Spleen (tissue), 7 donors: ENCODE measurements at regions not wholly inside any gene's neighbourhood (a gene's known extent, or its start where the extent isn't known, plus 50 kb on each side); places are given as distances from the start of the nearest gene placed in this dataset.

Experiments
- POLR2A ChIP-seq, 3 donors: fragments of 450-650 bp; IDR thresholded peaks; one replicate each; pipeline ENCODE4 v1.5.1; 2017; ENCODE audit warnings: antibody characterized with exemption in 3 of 3, mild to moderate bottlenecking in 1 of 3
- POLR2AphosphoS5 ChIP-seq, 3 donors: sonication (generic); formaldehyde crosslinking; IDR thresholded peaks; one replicate each; pipeline ENCODE4 v1.5.1; 2017; ENCODE audit warnings: antibody characterized with exemption in 3 of 3
- TF ChIP-seq, protein P1 (sequence below), 11 experiments: fragments of 200-600 bp in 7 of 11; fragments of 450-650 bp in 4 of 11; sonication (generic) in 4 of 11; IDR thresholded peaks in 8 of 11; conservative IDR thresholded peaks in 3 of 11; 1 replicate in 7 of 11; 2 replicates in 4 of 11; pipeline versions ENCODE4 v1.4.0 to v1.8.0; 2016 to 2021; ENCODE audit warnings: antibody characterized with exemption in 11 of 11, inconsistent platforms in 4 of 11, mild to moderate bottlenecking in 1 of 11
- donor health status: DM: no; HTN: no; CAD: no; lungs with moderate emphysema.
- donor health status: DM: no; HTN: no; CAD: no.
- donor health status: DM: no; HTN: no; CAD: no.

DNA sequence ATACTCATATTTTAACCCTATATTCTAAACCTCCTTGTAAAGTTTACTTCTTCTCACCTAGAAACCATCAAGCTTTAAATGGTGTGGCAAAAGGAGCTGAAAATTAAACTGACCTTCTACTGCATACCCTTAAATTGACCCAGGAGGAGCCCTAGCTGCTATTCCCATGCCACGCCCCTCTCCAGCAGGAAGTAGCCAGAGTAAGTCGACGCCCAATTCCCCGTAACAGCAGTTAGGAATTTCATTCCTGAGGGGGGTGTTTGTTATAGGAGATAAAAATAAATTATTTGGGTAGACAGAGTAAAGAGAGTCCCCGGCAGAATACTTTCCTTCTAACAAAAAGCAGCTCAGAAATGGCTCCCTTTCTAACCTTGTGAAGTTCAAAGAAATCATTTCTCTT lies 111.8 kb upstream of the FAM174A start:
- TF ChIP-seq POLR2A (IDR thresholded peaks at IDR 0.05) (no peak), POLR2AphosphoS5 (IDR thresholded peaks at IDR 0.05) (no peak)
- TF ChIP-seq, protein P1, sequence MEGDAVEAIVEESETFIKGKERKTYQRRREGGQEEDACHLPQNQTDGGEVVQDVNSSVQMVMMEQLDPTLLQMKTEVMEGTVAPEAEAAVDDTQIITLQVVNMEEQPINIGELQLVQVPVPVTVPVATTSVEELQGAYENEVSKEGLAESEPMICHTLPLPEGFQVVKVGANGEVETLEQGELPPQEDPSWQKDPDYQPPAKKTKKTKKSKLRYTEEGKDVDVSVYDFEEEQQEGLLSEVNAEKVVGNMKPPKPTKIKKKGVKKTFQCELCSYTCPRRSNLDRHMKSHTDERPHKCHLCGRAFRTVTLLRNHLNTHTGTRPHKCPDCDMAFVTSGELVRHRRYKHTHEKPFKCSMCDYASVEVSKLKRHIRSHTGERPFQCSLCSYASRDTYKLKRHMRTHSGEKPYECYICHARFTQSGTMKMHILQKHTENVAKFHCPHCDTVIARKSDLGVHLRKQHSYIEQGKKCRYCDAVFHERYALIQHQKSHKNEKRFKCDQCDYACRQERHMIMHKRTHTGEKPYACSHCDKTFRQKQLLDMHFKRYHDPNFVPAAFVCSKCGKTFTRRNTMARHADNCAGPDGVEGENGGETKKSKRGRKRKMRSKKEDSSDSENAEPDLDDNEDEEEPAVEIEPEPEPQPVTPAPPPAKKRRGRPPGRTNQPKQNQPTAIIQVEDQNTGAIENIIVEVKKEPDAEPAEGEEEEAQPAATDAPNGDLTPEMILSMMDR (IDR thresholded peaks at IDR 0.05 in 8 of 11, conservative IDR thresholded peaks at IDR 0.05 in 3 of 11) = no peak
